Uterus (tissue), 2 donors: ENCODE measurements at regions not wholly inside any gene's neighbourhood (a gene's known extent, or its start where the extent isn't known, plus 50 kb on each side); places are given as distances from the start of the nearest gene placed in this dataset.

ENCODE experiments used
- POLR2A ChIP-seq, 2 donors: fragments of 450-650 bp; IDR thresholded peaks; one replicate each; pipeline ENCODE4 v1.6.1; 2016; ENCODE audit warnings: antibody characterized with exemption in 2 of 2, mild to moderate bottlenecking in 1 of 2, moderate library complexity in 1 of 2
- TF ChIP-seq, protein P1 (sequence below), 4 experiments: fragments of 200-600 bp in 2 of 4; fragments of 450-650 bp in 2 of 4; sonication (generic) in 2 of 4; IDR thresholded peaks; one replicate each; pipeline ENCODE4 v1.5.1; 2016 to 2019; ENCODE audit warnings: antibody characterized with exemption in 4 of 4, mild to moderate bottlenecking in 2 of 4, moderate library complexity in 1 of 4

- TF ChIP-seq, protein P1, sequence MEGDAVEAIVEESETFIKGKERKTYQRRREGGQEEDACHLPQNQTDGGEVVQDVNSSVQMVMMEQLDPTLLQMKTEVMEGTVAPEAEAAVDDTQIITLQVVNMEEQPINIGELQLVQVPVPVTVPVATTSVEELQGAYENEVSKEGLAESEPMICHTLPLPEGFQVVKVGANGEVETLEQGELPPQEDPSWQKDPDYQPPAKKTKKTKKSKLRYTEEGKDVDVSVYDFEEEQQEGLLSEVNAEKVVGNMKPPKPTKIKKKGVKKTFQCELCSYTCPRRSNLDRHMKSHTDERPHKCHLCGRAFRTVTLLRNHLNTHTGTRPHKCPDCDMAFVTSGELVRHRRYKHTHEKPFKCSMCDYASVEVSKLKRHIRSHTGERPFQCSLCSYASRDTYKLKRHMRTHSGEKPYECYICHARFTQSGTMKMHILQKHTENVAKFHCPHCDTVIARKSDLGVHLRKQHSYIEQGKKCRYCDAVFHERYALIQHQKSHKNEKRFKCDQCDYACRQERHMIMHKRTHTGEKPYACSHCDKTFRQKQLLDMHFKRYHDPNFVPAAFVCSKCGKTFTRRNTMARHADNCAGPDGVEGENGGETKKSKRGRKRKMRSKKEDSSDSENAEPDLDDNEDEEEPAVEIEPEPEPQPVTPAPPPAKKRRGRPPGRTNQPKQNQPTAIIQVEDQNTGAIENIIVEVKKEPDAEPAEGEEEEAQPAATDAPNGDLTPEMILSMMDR (IDR thresholded peaks at IDR 0.05), result peak; percentile 54 to 67 (median 63)
- TF ChIP-seq POLR2A (IDR thresholded peaks at IDR 0.05), result no peak
These were observed 116.3 kb upstream of the NALF2 start for GRCh38 chrX:69387567-69388487.
